Activated T-cell treated with anti-CD3 and anti-CD28 coated beads for 48 hours (primary cell): ENCODE measurements at regions not wholly inside any gene's neighbourhood (a gene's known extent, or its start where the extent isn't known, plus 50 kb on each side); places are given as distances from the start of the nearest gene placed in this dataset.

ENCODE experiments used
- DNase-seq: peaks from one replicate; pipeline ENCODE4 v3.0.0-alpha.2; 2020; ENCODE audit warnings: low read depth

GRCh38 chr5:165296401-165297130 is 1791.1 kb downstream of the MAT2B start:
- DNase-seq: no peak

DNA sequence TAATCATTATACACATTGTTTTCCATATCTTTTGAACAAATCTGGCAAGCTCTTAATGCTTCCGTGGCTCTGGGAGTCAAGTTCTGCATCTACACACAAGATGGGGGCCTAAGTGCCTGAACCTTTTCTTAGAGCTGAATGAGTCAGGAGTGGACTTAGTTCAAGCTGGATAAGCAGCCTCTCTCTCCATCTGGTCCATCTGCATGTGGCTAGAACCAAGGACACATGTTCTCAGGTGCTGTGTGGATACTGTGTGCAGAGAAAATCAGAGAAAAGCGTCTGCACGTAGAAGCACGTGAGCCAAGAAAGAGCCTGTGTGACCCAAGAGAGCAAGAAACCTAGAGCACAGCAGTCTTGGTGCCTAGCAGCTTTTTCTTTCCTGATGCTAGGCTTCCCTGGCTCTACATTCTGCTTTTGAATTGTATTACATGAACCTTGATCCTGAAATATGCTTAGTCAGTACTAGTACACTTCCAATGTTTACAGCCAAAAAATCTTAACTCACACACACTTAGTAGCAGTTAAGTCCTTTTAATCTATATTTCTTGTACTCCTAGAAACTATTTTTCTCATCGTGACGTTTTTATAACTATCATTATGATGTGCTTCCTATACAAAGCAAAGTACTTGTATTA is 1798.9 kb downstream of the MAT2B start:
- DNase-seq: no peak

- DNase-seq: no peak
Observed at GRCh38 chr5:165305596-165305995, 1800.2 kb downstream of the MAT2B start.

- DNase-seq: no peak
Observed at GRCh38 chr5:165309446-165309845, 1804.0 kb downstream of the MAT2B start.

GRCh38 chr5:165310031-165310430 is 1804.6 kb downstream of the MAT2B start:
- no peak for DNase-seq

GRCh38 chr5:165321912-165322311 is 1816.5 kb downstream of the MAT2B start:
- no peak for DNase-seq

DNA sequence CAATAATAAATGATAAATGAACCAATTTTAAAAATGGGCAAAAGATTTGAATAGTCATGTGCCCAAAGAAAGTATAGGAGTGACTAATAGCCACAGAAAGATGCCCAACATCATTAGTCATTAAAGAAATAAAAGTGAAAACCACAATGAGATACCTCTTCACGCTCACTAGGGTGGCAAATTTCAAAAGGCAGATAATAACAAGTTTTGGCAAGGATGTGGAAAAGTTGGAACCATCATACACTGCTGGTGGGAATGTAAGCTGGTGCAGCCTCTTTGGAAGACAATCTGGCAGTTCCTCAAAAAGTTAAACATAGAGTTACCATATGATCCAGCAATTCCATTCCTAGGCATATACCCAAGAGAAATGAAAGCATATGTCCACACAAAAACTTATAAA is 1819.8 kb downstream of the MAT2B start:
- no peak for DNase-seq

GRCh38 chr5:165327631-165328030 is 1822.2 kb downstream of the MAT2B start:
- DNase-seq: no peak

DNA sequence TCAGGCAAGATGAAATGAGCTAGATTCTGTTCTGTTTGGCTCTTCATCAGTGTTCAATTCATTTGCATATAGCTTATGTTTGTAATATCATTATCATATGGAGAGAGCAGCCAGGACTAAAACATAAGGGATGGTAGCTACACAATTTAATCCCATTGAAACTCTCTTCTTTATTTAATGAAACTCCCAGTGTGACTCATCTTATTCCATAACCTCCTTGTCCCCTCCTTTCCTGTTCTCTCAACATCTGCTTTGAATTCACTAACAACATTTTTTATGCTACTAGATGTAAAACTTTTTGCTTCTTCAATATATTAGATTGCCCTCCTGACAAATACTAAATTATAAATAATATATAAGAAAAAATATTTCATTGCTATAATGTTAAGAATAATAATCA is 1823.4 kb downstream of the MAT2B start:
- no peak for DNase-seq

DNA sequence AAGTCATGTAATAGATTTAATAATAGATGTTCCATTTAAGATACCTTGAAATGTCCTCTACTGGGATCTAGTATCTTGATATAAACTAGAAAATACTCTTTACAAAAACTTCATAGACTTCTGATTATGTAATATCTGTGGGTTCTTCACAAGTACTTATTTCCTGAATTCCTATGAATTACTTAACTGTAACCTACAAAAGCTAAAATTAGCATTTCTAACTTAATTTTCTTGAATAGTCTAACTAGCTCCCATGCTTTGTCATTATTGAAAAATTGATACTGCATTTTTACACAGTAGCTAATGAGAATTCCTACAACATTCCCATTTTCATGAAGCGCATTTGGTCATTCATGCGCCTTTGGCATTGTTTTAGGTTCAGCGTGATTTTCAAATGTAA is 1828.2 kb downstream of the MAT2B start:
- DNase-seq: no peak

DNA sequence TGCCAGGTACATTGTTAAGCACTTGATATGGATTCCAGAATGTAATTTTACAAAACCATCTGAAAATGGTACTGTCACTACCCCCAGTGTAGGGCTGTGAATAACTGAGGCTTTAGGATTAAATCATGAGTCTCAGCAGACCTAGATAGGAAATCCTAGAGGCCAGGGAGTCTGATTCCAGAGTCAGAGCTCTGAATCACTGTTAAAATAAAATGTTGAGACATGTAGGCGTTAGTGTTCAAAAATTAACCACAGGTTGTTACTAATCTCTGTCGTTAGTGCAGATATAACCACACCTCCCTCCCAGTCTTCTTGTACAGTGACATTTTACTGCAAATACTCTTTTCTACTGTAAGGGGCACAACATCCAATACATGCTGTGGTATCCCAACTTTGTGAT is 1828.8 kb downstream of the MAT2B start:
- no peak for DNase-seq

GRCh38 chr5:165349735-165350134 is 1844.3 kb downstream of the MAT2B start:
- DNase-seq: no peak

DNA sequence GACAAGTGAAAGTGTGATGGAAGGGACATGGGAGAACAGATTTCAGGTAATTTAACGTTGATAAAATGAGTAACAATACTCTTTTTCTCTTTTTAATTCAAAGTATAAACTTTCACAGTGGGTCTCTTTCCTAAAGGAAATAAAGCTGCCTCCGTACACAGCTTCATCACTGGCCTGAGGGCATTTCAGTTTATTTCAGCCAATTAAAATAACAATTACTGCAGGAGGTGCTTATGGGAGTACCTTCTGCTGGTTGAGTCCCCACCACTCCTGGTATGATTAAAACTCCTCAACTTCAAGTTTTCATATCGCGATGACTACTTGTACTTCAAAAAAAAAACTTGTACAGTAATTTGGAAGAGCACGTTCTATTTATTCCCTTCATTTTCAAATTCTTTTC is 1845.9 kb downstream of the MAT2B start:
- DNase-seq: no peak

DNA sequence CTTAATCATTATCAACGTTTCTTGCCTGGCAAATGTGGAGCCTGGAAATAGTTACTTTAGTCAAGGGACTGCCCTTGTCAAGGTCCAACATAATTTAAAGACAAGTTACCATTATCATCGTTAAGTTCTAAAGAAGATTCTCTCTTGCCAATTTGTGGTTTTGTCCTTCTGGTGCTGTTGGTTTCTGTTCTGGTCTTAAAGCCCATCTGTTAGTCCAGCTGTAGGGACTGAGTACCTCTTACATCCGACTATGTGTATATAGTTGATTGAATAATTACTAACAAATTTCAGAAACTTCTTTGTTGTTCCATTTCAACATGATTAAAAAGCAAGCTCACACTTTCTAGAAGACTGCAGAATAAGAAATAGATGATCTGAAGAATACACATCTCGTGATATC is 1854.9 kb downstream of the MAT2B start:
- no peak for DNase-seq

- DNase-seq: no peak
Observed at GRCh38 chr5:165360784-165361542, 1855.5 kb downstream of the MAT2B start.

DNA sequence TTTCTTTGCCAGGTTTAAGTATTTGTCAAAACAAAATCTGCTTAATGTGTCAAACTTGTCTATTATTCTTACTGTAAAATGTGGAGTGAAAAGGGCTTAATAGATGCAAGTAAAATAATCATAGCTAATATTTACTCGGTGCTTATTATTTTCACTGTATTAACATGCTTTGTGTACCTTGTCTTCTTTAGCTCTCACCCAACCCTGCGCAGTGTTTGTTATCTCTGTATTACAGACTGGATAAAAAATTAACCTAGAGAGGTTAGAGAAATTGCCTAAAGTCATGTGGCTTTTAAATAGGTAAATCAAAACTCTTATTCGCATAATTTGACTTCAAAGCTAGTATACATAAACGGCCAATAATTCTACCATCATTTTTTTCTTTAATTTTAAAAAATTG is 1864.8 kb downstream of the MAT2B start:
- no peak for DNase-seq

DNA sequence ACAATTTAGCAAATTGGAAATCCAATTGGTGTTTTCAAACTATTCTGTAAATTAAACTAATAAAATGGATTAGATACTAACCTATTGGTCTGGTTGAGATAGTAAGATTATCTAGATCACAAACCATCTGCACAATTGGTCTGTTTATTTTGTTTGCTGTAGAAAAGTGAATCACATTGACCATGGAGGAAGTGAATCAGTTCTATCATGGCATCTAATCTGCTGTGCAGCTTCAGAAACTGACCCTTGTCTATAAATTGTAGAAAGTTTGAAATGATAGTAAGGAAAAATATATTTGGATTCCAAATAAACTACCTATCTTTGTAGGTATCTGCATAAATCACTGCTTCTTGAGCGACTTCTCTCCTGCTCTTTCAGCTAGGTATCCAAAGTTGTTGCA is 1865.4 kb downstream of the MAT2B start:
- no peak for DNase-seq

GRCh38 chr5:165375201-165375600 is 1869.8 kb downstream of the MAT2B start:
- no peak for DNase-seq

DNA sequence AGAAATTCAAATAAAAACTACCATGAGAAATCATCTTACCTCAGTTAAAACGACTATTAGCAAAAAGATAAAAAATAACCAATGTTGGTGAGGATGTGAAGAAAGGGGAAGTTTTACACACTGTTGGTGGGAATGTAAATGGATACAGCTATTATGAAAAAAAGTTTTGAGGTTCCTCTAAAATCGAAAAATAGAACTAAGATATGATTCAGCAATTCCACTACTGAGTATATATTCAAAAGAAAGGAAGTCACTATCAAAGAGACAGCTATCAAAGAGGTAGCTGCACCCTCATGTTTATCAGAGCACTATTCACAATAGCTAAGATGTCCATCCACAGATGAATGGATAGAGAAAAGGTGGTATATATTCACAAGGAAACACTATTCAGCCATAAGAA is 1888.4 kb downstream of the MAT2B start:
- DNase-seq: no peak

DNA sequence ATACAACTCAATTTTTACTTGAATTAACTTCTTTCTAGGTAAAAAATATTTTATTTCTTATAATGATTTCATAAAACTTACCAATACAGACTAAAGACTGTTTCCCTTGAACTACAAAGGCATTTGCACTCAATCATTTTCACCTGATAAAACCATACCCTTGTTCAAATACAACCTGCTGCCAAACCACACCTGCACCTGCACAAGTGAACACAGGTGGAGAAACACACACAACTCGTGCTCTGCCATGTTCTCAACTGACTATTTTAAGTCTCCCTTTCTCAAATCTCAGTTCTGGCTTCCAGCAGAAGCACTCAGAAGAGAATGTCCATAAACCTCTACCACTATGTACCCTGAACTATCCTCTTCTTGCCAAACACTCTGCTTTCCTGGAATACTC is 1892.1 kb downstream of the MAT2B start:
- DNase-seq: no peak

DNA sequence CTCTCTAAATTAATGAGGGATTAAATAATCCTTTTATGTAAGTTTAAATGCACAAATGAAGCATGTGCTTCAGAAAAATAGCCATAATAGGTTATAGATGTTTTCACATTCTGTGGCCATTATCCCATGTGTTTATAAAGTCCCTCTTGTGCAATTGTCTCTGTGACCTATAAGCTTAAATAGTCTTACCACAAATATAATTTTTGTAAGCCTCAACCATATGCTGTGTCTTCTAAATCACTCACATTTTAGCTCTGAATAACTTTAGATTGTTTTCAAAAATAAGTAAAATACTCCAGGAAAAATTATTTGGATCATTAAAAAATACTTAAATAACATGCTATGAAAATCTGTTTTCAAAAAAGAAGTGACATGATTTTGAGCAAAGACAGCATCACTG is 1894.7 kb downstream of the MAT2B start:
- no peak for DNase-seq

GRCh38 chr5:165404917-165405316 is 1899.5 kb downstream of the MAT2B start:
- DNase-seq: no peak

DNA sequence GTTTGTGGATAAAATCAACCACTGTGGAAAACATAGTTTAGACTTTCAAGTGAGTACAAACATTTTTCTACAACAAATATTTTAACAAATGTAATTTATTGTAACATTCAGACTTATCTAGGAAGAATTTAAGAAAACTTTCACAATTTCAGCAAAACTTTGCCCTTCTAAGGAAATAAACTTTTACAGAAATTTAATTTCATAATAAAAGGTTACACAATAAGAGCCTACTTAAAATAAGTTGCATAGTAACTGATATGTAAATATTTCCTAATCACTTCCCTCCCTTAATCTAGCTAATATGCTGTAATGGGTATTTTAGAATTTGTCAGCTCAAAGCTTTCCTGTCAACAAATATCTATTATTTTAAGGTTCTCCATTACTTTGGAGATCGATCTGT is 1899.9 kb downstream of the MAT2B start:
- no peak for DNase-seq
